GM23248 (cell line): ENCODE measurements at regions not wholly inside any gene's neighbourhood (a gene's known extent, or its start where the extent isn't known, plus 50 kb on each side); places are given as distances from the start of the nearest gene placed in this dataset.

ENCODE experiments used
- EZH2 ChIP-seq: fragments of 200-600 bp; sonication (generic); IDR thresholded peaks from 2 replicates; pipeline ENCODE4 v1.6.1; 2018; ENCODE audit warnings: antibody characterized with exemption, mild to moderate bottlenecking; ENCODE audit not compliant: insufficient read depth, poor library complexity, severe bottlenecking
- EZH2phosphoT487 ChIP-seq: fragments of 200-600 bp; sonication (generic); IDR thresholded peaks from 2 replicates; pipeline ENCODE4 v1.6.1; 2018; ENCODE audit warnings: antibody characterized with exemption, moderate library complexity, mild to moderate bottlenecking, low read depth; ENCODE audit not compliant: insufficient read depth

DNA sequence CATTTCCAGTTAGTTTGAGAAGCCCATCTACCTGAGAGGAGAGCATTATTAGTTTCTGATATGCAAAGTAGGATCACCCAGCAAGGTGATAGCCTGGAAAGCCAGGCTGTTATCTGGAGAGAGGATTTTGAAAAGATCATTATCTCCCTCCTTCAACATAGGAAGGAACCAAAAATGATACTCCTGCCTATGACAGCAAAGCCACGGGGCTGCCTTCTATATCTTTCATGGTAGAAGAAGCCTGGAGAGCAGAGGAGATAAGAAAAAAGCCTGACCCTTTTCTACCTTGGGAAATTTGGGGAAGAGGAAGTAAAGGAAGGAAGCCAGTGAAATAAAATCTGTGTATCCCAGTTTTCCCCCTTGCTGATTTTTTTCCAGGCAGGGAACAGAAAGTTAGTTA lies 205.5 kb downstream of the MFSD1 start:
- TF ChIP-seq EZH2 (no peak), EZH2phosphoT487 (no peak)
